Sigmoid colon (tissue), 4 donors: ENCODE measurements at regions not wholly inside any gene's neighbourhood (a gene's known extent, or its start where the extent isn't known, plus 50 kb on each side); places are given as distances from the start of the nearest gene placed in this dataset.

ENCODE experiments used
- EP300 ChIP-seq, 4 donors: sonication (generic); formaldehyde crosslinking; IDR thresholded peaks; one replicate each; pipeline ENCODE4 v1.6.1; 2017; ENCODE audit warnings: antibody characterized with exemption in 4 of 4
- POLR2A ChIP-seq, 2 donors: fragments of 450-650 bp; IDR thresholded peaks; one replicate each; pipeline ENCODE4 v1.6.1; 2016; ENCODE audit warnings: antibody characterized with exemption in 2 of 2, mild to moderate bottlenecking in 2 of 2, moderate library complexity in 2 of 2
- POLR2AphosphoS5 ChIP-seq, 4 donors: sonication (generic); formaldehyde crosslinking; IDR thresholded peaks; one replicate each; pipeline ENCODE4 v1.6.1; 2017; ENCODE audit warnings: antibody characterized with exemption in 4 of 4
- TF ChIP-seq, protein P1 (sequence below), 4 experiments: fragments of 450-650 bp in 3 of 4; fragments of 200-600 bp in 1 of 4; IDR thresholded peaks; one replicate each; pipeline ENCODE4 v1.5.1; 2016 to 2019; ENCODE audit warnings: antibody characterized with exemption in 4 of 4, mild to moderate bottlenecking in 3 of 4, moderate library complexity in 2 of 4

DNA sequence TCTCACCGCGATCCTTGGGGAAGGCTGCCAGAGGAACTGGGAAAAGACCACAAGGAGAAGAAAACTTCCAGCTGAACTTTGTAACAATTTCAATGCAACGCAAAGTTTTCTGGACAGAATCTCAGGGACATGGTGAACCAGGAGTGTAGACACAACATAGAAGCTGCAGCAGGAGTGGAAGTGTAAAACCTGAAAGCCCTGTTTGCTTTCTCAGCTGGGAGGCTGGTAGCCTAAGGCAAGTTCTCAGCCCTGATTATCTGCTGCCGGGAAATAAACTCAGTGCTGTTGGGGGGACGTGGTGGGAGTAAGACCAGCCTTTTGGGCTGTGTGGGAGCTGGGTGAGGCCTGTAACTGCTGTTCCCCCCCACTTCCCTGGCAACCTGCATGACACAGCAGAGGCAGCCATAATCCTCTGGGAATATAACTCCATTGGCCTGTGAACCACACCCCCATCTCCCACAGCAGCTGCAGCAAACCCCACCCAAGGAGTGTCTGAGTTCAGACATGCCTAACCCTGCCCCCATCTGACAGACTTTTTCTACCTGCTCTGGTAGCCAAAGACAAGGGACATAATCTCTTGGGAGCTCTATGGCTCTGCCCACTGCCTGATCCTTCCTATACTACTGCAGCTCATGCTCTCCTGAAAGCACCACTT, 106.7 kb downstream of the ZNF621 start:
- TF ChIP-seq, protein P1, sequence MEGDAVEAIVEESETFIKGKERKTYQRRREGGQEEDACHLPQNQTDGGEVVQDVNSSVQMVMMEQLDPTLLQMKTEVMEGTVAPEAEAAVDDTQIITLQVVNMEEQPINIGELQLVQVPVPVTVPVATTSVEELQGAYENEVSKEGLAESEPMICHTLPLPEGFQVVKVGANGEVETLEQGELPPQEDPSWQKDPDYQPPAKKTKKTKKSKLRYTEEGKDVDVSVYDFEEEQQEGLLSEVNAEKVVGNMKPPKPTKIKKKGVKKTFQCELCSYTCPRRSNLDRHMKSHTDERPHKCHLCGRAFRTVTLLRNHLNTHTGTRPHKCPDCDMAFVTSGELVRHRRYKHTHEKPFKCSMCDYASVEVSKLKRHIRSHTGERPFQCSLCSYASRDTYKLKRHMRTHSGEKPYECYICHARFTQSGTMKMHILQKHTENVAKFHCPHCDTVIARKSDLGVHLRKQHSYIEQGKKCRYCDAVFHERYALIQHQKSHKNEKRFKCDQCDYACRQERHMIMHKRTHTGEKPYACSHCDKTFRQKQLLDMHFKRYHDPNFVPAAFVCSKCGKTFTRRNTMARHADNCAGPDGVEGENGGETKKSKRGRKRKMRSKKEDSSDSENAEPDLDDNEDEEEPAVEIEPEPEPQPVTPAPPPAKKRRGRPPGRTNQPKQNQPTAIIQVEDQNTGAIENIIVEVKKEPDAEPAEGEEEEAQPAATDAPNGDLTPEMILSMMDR (IDR thresholded peaks at IDR 0.05), result no peak
- TF ChIP-seq POLR2A (IDR thresholded peaks at IDR 0.05), result no peak
- no peak for TF ChIP-seq POLR2AphosphoS5 (IDR thresholded peaks at IDR 0.05)
- TF ChIP-seq EP300 (IDR thresholded peaks at IDR 0.05), result no peak
